ENCODE measurements at regions not wholly inside any gene's neighbourhood (a gene's known extent, or its start where the extent isn't known, plus 50 kb on each side); places are given as distances from the start of the nearest gene placed in this dataset.

DNA sequence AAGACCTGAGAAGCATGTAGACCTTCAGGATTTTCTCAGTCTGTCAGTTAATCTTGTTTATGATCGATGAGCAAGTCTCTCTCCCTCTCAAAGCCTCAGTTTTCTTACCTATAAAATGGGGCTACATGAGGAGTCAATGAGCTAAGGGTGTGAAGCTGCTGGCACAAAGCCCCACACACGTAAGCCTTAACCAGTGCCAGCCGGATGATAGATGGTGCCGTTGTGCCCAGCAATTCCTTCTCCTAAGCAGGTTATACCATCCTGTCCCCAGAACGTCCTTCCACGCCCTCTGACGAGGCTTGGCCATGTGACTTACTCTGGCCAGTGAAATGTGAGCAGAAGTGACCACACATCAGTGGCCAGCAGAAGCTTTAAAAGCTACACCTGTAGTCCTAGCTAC, 179.0 kb downstream of the C9orf50 start:
- no peak for TF ChIP-seq POLR2AphosphoS5 (IDR thresholded peaks at IDR 0.05; ENCODE audit: low read depth)
- TF ChIP-seq CTCF (IDR thresholded peaks at IDR 0.05; ENCODE audit: insufficient read depth, low read length): no peak
- TF ChIP-seq GABPA (IDR thresholded peaks at IDR 0.05; ENCODE audit: low read depth): no peak

All from HL-60 (cell line).